ENCODE measurements at regions not wholly inside any gene's neighbourhood (a gene's known extent, or its start where the extent isn't known, plus 50 kb on each side); places are given as distances from the start of the nearest gene placed in this dataset.
A peak's percentile ranks its signal among the peaks of the same experiment; 100 is the strongest.
"Not testable (repeated sequence)": the region's sequence is repeated elsewhere in the genome, so short reads cannot be mapped to it uniquely, and the experiment has no call there.

- no peak for DNase-seq
These were observed 52.3 kb upstream of the COL5A2 start for GRCh38 chr2:189231719-189232323.

DNA sequence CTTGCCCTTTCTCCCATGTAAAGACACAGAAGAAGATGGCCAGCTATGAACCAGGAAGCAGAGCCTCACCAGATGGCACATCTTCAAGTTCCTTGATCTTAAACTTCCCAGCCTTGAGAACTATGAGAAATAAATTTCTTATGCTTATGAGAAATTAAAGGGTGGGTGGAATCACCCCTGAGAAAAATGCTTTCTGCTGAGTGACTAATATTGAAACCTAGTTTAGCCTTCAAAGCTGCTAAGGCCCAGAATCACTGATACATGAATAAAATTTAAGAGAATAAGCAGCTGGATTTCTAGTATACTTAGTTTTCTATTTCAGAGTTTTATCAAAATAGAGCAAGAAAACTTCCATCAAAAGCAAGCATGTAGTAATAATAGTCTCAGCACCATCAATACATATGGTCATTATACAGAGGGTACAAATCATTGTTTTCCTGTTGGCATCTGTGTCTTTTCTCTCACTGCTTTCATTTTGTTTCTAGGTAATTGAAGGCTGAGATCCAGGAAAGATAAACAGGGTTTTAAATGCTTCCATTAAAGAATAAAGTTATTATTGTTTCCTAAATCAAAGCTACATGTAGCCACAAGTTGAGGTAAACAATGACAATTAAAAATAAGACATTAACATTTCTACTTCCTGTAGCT lies 53.3 kb upstream of the COL5A2 start:
- no peak for DNase-seq

GRCh38 chr2:189233527-189233926 lies 54.0 kb upstream of the COL5A2 start:
- DNase-seq = no peak

DNA sequence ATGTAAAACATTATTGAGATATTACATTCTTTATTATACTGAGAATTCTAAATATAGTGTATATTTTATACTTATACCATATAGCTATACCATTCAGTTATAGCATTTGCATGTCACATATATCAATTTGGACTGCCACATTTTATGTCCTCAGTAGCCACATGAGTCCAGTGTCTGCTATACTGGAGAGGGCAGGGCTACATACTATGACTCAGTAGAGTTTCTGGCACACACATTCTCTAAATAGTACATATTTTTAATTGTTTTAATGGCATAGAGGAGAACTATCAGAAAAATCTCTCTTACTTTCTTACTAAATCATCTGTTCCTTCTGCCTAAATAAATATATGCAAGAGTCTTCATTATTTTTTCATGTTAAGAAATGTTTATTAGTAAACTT lies 55.4 kb upstream of the COL5A2 start:
- no peak for DNase-seq

DNA sequence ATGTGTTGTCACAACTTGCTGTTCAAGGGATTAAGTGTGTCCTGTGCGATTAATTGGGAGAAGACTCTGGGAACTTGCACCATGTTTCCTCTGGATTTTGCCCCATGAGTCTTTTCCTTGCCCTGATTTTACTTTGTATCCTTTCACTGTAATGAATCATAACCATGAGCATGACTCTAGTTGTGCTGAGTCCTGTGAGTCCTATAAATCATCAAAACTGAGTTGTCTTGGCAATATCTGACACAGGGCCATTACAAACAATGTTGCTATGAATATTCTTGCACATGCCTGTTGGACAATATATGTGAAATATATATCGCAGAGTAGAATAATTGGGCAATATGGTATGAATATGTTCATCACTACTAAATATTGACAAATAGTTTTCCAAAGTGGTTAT lies 56.5 kb upstream of the COL5A2 start:
- no peak for DNase-seq

GRCh38 chr2:189238903-189239302 lies 59.3 kb upstream of the COL5A2 start:
- no peak for DNase-seq

- not testable (repeated sequence) for DNase-seq
These were observed 64.3 kb upstream of the COL5A2 start for GRCh38 chr2:189243843-189244242.

GRCh38 chr2:189247276-189247675 lies 67.7 kb upstream of the COL5A2 start:
- no peak for DNase-seq

- DNase-seq = no peak
These were observed 68.6 kb upstream of the COL5A2 start for GRCh38 chr2:189248141-189248540.

DNA sequence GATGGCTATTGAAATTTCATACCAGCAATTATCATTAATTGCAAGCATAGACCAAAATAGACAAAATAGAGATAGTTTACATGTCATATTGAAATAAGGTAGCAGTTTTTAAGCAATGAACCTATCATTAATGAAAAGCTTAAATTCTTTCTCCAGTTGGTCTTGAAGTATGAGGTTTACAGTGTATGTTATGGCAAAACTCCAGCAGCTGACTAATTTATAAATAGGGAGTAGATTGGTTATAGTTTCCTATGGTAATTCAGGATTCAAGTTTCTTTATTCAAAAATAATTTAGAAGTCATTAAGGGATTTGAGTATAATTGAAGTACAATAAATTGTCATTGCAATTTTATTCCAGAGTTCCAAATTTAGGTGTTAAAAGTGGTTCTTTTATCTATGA lies 69.6 kb upstream of the COL5A2 start:
- DNase-seq = no peak

DNA sequence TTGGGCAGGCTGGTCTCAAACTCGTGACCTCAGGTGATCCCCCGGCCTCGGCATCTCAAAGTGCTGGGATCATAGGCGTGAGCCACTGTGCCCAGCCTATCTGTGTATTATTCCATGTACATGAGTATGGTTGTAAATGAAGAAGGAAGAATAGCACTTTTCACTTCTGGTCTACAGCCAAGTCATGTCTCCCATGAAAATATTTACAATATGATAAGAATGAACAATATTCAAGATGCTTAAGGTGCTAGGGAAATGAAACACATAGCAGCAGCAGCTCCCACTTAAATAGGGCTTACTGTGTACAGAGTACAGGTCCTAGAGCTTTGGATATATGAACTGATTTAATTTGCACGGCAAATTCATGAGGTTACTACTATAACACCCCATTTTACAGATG lies 70.3 kb upstream of the COL5A2 start:
- no peak for DNase-seq

- DNase-seq = no peak
These were observed 73.6 kb upstream of the COL5A2 start for GRCh38 chr2:189252991-189253675.

- peak; percentile 24 for DNase-seq
These were observed 74.3 kb upstream of the COL5A2 start for GRCh38 chr2:189253836-189254235.

DNA sequence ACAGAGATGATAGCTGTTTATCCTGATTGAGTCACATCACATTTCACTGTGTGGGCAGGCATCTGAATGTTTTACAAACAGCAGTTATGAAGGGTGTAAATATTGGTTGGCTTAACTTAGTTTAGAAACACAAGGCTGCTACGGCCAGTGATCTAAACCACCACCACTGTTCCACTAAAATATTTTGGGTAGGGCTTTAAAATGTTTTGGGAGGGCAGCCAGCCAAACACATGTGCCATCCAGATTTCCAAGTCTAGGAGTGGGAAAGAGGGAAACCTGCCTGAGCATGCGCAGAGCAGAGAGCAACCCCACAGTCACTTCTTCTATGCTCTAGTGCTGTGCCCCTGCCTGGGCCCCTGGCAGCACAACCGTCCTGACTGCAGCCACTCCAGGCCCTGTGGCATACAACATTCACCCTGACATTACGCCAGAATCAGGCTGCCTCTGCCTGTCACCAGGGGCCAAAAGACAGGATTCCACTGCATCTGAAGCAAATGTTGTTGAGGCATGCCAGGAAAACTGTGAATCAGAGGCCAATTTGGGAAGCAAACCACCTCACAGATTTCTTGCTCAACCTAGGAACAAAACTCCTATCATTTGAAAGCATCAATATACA lies 74.8 kb upstream of the COL5A2 start:
- DNase-seq = no peak

DNA sequence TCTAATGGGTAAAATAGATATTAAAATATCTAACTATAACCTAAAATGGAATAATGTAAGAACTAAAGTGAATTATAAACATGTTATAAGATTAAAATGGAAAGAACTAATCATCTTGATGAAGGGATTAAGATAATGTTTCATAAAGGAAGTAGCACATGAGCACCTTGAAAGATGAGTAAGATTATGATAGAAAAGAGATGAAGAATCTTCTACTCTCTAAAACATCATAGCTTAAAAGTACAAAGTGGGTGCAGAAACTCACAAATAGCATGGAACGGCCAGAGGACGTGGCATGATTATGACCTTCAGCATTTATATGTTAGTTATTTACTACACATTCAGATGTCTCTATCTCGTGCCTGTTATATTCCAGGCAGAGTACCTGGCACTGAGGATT lies 76.2 kb upstream of the COL5A2 start:
- no peak for DNase-seq

DNA sequence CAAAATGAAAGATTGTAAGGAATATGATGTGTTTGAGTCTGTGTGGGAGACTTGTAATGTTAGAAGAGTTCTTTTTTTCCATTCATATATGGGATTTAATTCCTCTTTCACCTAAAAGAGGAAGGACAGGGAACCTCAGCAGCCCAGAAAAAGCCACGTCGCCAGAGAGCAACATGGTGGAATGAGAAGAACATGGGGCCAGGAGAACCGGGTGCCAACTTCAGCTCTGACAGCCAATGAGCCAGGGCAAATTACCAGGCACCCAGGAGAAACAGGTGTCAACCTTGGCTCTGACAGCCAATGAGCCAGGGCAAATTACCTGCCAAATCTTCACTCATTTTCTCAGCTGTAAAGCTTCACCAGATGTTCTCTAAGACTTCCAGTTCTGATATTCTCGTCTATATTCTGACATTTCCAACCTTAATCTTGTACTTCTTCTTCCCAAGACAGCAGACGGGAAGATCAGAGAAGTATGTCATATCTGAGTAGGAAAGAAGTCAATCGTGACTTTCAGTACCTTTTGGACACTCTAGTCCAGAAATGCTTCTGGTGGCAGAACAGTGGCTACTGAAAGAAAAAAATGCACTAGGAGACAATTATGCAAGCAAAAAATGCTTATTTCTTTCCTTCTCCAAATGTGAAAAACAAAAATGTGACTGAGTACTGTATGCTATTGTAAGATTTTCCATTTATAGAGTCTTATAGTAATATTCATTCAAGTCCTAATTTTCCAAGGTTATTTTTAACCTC lies 79.2 kb upstream of the COL5A2 start:
- DNase-seq = no peak

GRCh38 chr2:189260361-189260814 lies 80.8 kb upstream of the COL5A2 start:
- DNase-seq = no peak

DNA sequence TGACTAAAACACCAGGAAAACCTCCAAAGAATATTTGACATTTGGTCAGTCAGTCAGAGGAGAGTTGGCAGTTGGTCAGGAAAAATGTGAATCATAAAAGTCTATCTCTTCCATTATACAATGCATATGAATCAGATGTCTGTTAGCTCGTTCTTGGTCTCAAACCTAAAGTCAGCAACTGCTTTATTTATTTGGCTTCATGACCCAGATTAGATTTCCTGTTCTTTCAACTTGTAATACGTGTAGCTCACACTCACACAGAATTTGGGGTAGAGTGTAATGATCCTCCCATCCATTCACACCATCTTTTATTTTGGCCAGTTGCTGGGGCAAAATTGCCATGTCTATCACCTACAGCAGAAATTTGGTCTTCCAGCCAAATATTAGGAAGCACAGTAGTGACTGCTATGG lies 81.9 kb upstream of the COL5A2 start:
- no peak for DNase-seq

- DNase-seq = no peak
These were observed 82.4 kb upstream of the COL5A2 start for GRCh38 chr2:189261916-189262315.

GRCh38 chr2:189265696-189266320 lies 86.2 kb upstream of the COL5A2 start:
- DNase-seq = no peak

DNA sequence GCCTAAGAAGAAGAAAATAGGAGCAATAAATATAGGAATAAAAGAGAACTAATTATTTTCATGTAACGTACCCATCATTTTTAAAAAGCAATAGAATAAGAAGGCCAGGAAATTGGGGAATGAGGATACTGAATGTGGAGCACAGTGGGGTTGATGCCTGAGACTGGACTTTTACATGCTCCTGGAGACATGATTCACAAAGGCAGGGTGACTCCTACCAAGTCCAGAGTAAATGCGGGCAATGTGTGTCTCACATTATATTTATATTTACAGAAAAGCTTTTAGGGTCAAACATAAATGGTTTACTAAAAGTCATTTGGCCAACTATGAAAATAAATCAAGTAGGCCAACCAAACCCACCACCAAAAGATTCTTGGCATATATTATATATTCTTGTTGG lies 87.9 kb upstream of the COL5A2 start:
- DNase-seq = no peak

GRCh38 chr2:189267925-189268579 lies 88.5 kb upstream of the COL5A2 start:
- no peak for DNase-seq
